Activated naive CD8-positive, alpha-beta T cell treated with anti-CD3 and anti-CD28 coated beads for 36 hours (primary cell): ENCODE measurements at regions not wholly inside any gene's neighbourhood (a gene's known extent, or its start where the extent isn't known, plus 50 kb on each side); places are given as distances from the start of the nearest gene placed in this dataset.

Experiments
- DNase-seq: peaks from one replicate; pipeline ENCODE4 v3.0.0; 2021
- H3K27ac Mint-ChIP-seq: one replicate; pipeline ENCODE4 v1.8.0; 2022; ENCODE audit warnings: mild to moderate bottlenecking, moderate library complexity, mixed read lengths
- H3K27me3 Mint-ChIP-seq: one replicate; pipeline ENCODE4 v1.8.0; 2022; ENCODE audit warnings: mild to moderate bottlenecking, mixed read lengths
- H3K36me3 Mint-ChIP-seq: one replicate; pipeline ENCODE4 v1.8.0; 2021; ENCODE audit warnings: mild to moderate bottlenecking, mixed read lengths
- H3K4me1 Mint-ChIP-seq: one replicate; pipeline ENCODE4 v1.8.0; 2021; ENCODE audit warnings: mixed read lengths
- H3K4me3 Mint-ChIP-seq: one replicate; pipeline ENCODE4 v1.8.0; 2022; ENCODE audit warnings: mild to moderate bottlenecking, moderate library complexity, mixed read lengths
- H3K9me3 Mint-ChIP-seq: one replicate; pipeline ENCODE4 v1.8.0; 2022; ENCODE audit warnings: mixed read lengths

GRCh38 chr15:80342148-80342547 lies 62.0 kb upstream of the ARNT2 start:
- H3K9me3 Mint-ChIP-seq: no peaks in the 10 kb centered on the region
- H3K36me3 Mint-ChIP-seq: no peaks in the 10 kb centered on the region
- DNase-seq: no peak
- no peaks in the 10 kb centered on the region for H3K4me1 Mint-ChIP-seq
- no peak overlapping the region for H3K4me3 Mint-ChIP-seq
- peaks cover 41% of the 10 kb centered on the region for H3K27me3 Mint-ChIP-seq
- H3K27ac Mint-ChIP-seq: no peak overlapping the region

- Mint-ChIP-seq H3K27me3 (peaks cover 53% of the 10 kb centered on the region), H3K27ac (no peak overlapping the region), H3K4me1 (no peaks in the 10 kb centered on the region), H3K4me3 (no peak overlapping the region), H3K9me3 (no peaks in the 10 kb centered on the region), H3K36me3 (no peaks in the 10 kb centered on the region)
- no peak for DNase-seq
Measured at GRCh38 chr15:80343554-80343992, 60.6 kb upstream of the ARNT2 start.

- Mint-ChIP-seq H3K9me3 (no peaks in the 10 kb centered on the region), H3K4me1 (no peaks in the 10 kb centered on the region), H3K27me3 (peaks cover 53% of the 10 kb centered on the region), H3K4me3 (no peak overlapping the region), H3K36me3 (no peaks in the 10 kb centered on the region), H3K27ac (no peak overlapping the region)
- DNase-seq: no peak
Measured at GRCh38 chr15:80350941-80351610, 53.1 kb upstream of the ARNT2 start.
